ENCODE measurements at regions not wholly inside any gene's neighbourhood (a gene's known extent, or its start where the extent isn't known, plus 50 kb on each side); places are given as distances from the start of the nearest gene placed in this dataset.

DNA sequence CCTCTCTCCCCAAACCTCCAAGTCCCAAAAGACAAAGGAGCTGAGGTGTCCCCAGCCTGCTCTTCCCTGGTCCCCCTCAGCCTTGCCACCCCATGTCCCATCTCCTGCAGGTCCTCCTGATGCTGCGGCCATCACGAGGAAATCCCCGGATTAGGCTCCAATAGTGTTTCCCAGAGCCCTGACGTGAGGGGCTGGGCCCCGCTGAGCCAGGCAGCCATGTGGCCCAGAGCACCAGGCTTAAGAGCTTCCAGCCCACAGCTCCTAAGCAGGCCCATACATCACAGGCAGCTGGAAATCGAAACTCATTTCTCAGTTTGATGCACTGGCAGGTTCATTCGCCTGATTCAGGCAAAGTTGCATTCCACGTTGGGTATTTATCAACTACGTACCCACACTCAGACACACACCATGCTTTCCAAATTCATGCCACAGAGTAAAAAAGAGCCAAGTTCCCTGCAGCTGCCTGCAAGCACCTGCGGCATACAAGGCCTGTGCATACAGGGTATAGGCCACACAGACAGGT is 114.2 kb downstream of the CHST1 start:
- DNase-seq (ENCODE audit: low read depth, low spot score), result no peak
- H3K4me3 ChIP-seq (ENCODE audit: low read depth, low read length), result no peak overlapping the region
- in situ Hi-C loops (cut with HindIII; ENCODE audit: low sequenced_read_pairs), result no loop called here
- TF ChIP-seq, protein P1, sequence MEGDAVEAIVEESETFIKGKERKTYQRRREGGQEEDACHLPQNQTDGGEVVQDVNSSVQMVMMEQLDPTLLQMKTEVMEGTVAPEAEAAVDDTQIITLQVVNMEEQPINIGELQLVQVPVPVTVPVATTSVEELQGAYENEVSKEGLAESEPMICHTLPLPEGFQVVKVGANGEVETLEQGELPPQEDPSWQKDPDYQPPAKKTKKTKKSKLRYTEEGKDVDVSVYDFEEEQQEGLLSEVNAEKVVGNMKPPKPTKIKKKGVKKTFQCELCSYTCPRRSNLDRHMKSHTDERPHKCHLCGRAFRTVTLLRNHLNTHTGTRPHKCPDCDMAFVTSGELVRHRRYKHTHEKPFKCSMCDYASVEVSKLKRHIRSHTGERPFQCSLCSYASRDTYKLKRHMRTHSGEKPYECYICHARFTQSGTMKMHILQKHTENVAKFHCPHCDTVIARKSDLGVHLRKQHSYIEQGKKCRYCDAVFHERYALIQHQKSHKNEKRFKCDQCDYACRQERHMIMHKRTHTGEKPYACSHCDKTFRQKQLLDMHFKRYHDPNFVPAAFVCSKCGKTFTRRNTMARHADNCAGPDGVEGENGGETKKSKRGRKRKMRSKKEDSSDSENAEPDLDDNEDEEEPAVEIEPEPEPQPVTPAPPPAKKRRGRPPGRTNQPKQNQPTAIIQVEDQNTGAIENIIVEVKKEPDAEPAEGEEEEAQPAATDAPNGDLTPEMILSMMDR (IDR thresholded peaks at IDR 0.05; ENCODE audit: low read depth, low read length), result no peak

GRCh38 chr11:45549257-45549656 is 116.2 kb downstream of the CHST1 start:
- no peak overlapping the region for H3K4me3 ChIP-seq (ENCODE audit: low read depth, low read length)
- in situ Hi-C loops (cut with HindIII; ENCODE audit: low sequenced_read_pairs), result no loop called here
- no peak for DNase-seq (ENCODE audit: low read depth, low spot score)
- TF ChIP-seq, protein P1 (IDR thresholded peaks at IDR 0.05; ENCODE audit: low read depth, low read length), result no peak

- TF ChIP-seq, protein P1 (IDR thresholded peaks at IDR 0.05; ENCODE audit: low read depth, low read length), result no peak
- H3K4me3 ChIP-seq (ENCODE audit: low read depth, low read length), result no peak overlapping the region
- DNase-seq (ENCODE audit: low read depth, low spot score), result no peak
- in situ Hi-C loops (cut with HindIII; ENCODE audit: low sequenced_read_pairs), result no loop called here
Observed at GRCh38 chr11:45546366-45546765, 119.1 kb downstream of the CHST1 start.

DNA sequence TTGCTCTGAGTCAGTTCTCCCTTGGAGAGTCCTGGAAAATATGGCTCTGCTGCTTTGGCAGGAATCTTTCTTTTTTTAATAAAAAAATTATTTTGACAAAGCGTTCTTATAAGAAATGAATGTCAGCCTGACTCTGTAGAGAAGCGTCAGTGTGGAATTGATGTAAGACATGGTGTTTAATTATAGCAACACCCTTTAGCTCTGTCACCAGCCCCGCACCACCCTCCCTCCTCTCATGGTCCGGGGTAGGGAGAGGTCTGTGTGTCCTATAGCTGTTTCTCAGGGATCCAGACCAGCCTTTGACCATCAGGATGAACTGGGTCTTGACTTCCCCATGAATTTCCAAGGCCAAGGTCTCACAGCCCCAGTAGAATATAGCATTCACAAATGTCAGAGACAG is 120.6 kb downstream of the CHST1 start:
- no peak overlapping the region for H3K4me3 ChIP-seq (ENCODE audit: low read depth, low read length)
- in situ Hi-C loops (cut with HindIII; ENCODE audit: low sequenced_read_pairs), result no loop called here
- TF ChIP-seq, protein P1 (IDR thresholded peaks at IDR 0.05; ENCODE audit: low read depth, low read length), result no peak
- DNase-seq (ENCODE audit: low read depth, low spot score), result no peak

DNA sequence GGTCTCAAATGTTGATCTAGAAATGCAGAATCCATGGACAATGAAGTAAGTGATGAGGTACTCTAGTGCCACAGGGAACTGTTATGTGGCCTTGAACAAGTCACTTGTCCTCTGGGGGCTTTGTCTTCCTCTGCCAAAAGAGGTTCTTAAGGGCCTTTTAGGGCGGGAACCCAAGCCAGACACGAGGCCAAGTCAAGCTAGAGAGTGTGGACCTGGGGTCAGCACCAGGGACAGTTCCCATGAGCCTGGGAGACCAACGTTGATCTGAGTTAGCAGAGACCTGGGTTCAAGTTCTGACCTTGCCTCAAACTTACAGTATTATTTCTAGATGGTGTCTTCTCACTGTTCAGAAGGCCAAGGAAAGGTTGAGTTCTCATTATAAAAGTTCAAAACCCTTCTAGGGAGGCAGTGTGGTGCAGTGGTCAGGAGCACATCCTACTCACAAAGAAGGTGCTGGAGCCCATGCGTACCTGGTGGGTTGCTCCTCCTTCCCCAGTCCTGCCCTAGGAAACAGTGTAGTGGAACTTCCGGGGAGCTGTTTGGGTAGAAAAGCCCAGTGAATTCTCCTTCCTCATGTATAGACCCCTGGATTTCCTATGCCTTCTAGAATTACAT is 121.5 kb downstream of the CHST1 start:
- TF ChIP-seq, protein P1 (IDR thresholded peaks at IDR 0.05; ENCODE audit: low read depth, low read length), result no peak
- no peak overlapping the region for H3K4me3 ChIP-seq (ENCODE audit: low read depth, low read length)
- no peak for DNase-seq (ENCODE audit: low read depth, low spot score)
- in situ Hi-C loops (cut with HindIII; ENCODE audit: low sequenced_read_pairs), result no loop called here

- no peak for DNase-seq (ENCODE audit: low read depth, low spot score)
- in situ Hi-C loops (cut with HindIII; ENCODE audit: low sequenced_read_pairs), result no loop called here
- H3K4me3 ChIP-seq (ENCODE audit: low read depth, low read length), result no peak overlapping the region
- TF ChIP-seq, protein P1 (IDR thresholded peaks at IDR 0.05; ENCODE audit: low read depth, low read length), result no peak
Observed at GRCh38 chr11:45543081-45543480, 122.3 kb downstream of the CHST1 start.

All from astrocyte of the spinal cord (primary cell).